ENCODE measurements at regions not wholly inside any gene's neighbourhood (a gene's known extent, or its start where the extent isn't known, plus 50 kb on each side); places are given as distances from the start of the nearest gene placed in this dataset.
"Not testable (repeated sequence)": the region's sequence is repeated elsewhere in the genome, so short reads cannot be mapped to it uniquely, and the experiment has no call there.

- DNase-seq (ENCODE audit: low read depth, low spot score), result no peak
Measured at GRCh38 chr3:25945836-25946235, 155.9 kb downstream of the OXSM start.

GRCh38 chr3:25952133-25952532 lies 162.2 kb downstream of the OXSM start:
- DNase-seq (ENCODE audit: low read depth, low spot score), result no peak

GRCh38 chr3:25957026-25957425 lies 167.1 kb downstream of the OXSM start:
- DNase-seq (ENCODE audit: low read depth, low spot score), result no peak

GRCh38 chr3:25960776-25961175 lies 170.9 kb downstream of the OXSM start:
- DNase-seq (ENCODE audit: low read depth, low spot score), result no peak

- DNase-seq (ENCODE audit: low read depth, low spot score), result no peak
Measured at GRCh38 chr3:25962255-25962654, 172.4 kb downstream of the OXSM start.

GRCh38 chr3:25964141-25964540 lies 174.3 kb downstream of the OXSM start:
- DNase-seq (ENCODE audit: low read depth, low spot score), result no peak

GRCh38 chr3:25967385-25967784 lies 177.5 kb downstream of the OXSM start:
- no peak for DNase-seq (ENCODE audit: low read depth, low spot score)

- no peak for DNase-seq (ENCODE audit: low read depth, low spot score)
Measured at GRCh38 chr3:25971736-25972135, 181.8 kb downstream of the OXSM start.

GRCh38 chr3:25973122-25973521 lies 183.2 kb downstream of the OXSM start:
- no peak for DNase-seq (ENCODE audit: low read depth, low spot score)

- DNase-seq (ENCODE audit: low read depth, low spot score), result no peak
Measured at GRCh38 chr3:25982756-25983155, 192.9 kb downstream of the OXSM start.

GRCh38 chr3:25985621-25986020 lies 195.7 kb downstream of the OXSM start:
- DNase-seq (ENCODE audit: low read depth, low spot score), result no peak

- no peak for DNase-seq (ENCODE audit: low read depth, low spot score)
Measured at GRCh38 chr3:25992606-25993005, 202.7 kb downstream of the OXSM start.

- no peak for DNase-seq (ENCODE audit: low read depth, low spot score)
Measured at GRCh38 chr3:26004172-26004571, 214.3 kb downstream of the OXSM start.

GRCh38 chr3:26011276-26011675 lies 221.4 kb downstream of the OXSM start:
- no peak for DNase-seq (ENCODE audit: low read depth, low spot score)

GRCh38 chr3:26012241-26012745 lies 222.4 kb downstream of the OXSM start:
- no peak for DNase-seq (ENCODE audit: low read depth, low spot score)

- no peak for DNase-seq (ENCODE audit: low read depth, low spot score)
Measured at GRCh38 chr3:26015752-26016151, 225.9 kb downstream of the OXSM start.

- no peak for DNase-seq (ENCODE audit: low read depth, low spot score)
Measured at GRCh38 chr3:26018889-26019288, 229.0 kb downstream of the OXSM start.

- not testable (repeated sequence) for DNase-seq (ENCODE audit: low read depth, low spot score)
Measured at GRCh38 chr3:26024206-26024605, 234.3 kb downstream of the OXSM start.

GRCh38 chr3:26029321-26029720 lies 239.4 kb downstream of the OXSM start:
- DNase-seq (ENCODE audit: low read depth, low spot score), result no peak

GRCh38 chr3:26042126-26042525 lies 252.2 kb downstream of the OXSM start:
- not testable (repeated sequence) for DNase-seq (ENCODE audit: low read depth, low spot score)

- DNase-seq (ENCODE audit: low read depth, low spot score), result no peak
Measured at GRCh38 chr3:26049951-26050350, 260.1 kb downstream of the OXSM start.

- no peak for DNase-seq (ENCODE audit: low read depth, low spot score)
Measured at GRCh38 chr3:26050776-26051175, 260.9 kb downstream of the OXSM start.

- no peak for DNase-seq (ENCODE audit: low read depth, low spot score)
Measured at GRCh38 chr3:26058901-26059321, 269.0 kb downstream of the OXSM start.

GRCh38 chr3:26061947-26062346 lies 272.1 kb downstream of the OXSM start:
- no peak for DNase-seq (ENCODE audit: low read depth, low spot score)
